HG03039 (cell line): ENCODE measurements at regions not wholly inside any gene's neighbourhood (a gene's known extent, or its start where the extent isn't known, plus 50 kb on each side); places are given as distances from the start of the nearest gene placed in this dataset.

ENCODE experiments used
- ATAC-seq: cut with Tn5 transposase; IDR thresholded peaks from one replicate; pipeline ENCODE4 v1.9.1; 2021; ENCODE audit warnings: mild to moderate bottlenecking, moderate library complexity; ENCODE audit not compliant: unreplicated experiment

DNA sequence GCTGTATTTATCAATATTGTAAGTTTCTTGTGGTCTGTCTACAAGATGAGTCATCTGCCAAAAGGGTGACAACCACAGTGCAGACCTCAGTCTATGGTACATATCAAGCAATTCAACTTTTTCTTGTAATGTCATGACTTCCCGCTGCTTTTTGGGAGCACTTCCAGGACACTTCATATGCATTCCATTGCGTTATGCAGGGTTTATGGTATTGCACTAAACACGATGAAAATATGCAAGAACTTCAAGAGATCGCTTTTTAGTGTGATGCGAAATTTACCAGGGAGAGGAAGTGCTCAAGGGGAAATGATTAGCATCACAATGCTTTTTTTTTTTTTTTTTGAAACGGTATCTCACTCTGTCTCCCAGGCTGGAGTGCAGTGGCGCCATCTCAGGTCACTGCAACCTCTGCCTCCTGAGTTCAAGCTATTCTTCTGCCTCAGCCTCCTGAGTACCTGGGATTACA lies 166.5 kb downstream of the TFAP2A start:
- ATAC-seq, result no peak

DNA sequence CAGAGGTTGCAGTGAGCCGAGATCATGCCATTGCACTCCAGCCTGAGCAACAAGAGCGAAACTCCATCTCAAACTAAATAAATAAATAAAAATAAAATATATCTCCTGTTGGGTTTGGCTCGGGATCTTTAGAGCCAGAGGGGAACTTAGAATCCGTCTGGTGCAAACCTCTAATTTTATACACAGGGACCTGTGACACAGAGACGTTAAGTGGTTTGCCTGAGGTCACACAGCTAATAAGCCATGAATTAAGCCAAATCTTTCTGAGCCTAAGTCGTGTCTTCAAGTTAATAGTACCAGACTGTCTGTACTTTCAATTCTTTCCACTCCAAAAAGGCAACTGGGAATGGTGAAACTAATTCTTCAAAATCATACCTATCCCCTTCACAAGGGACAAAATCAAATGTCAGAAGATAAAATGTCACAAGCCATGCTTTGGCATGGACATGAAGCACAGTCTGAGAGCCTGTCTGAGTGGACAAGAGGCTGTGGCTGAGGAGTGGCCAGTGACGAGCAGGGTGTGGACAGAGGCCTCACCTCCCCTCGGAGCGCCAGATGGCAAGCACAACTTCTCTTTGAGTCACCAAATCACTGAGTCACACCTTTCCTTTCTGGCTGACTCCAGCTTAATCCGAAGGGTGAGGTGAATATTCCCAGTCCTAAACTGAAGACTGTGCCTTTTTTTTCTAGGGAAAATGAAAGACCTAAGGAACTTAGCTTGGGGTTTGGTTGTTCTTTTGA lies 177.4 kb downstream of the TFAP2A start:
- ATAC-seq, result no peak

DNA sequence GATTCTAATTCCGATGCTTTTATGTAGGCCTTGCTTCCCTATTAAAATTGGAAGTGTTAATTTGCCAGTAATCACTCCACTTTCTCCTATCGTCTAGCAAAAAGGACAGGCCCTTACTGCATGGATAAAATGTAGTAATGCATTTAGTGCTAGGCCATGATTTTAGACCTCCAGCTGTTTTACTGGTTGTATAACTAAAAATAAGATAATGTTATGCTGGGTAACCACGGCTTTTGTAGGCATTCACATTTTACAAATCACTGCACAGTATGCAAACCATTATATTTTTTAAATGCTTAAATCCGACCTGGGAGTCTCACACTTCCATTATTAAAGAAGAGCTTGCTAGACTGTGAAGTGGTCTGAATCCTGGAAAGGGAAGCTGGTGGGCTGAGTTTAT lies 179.5 kb downstream of the TFAP2A start:
- no peak for ATAC-seq

DNA sequence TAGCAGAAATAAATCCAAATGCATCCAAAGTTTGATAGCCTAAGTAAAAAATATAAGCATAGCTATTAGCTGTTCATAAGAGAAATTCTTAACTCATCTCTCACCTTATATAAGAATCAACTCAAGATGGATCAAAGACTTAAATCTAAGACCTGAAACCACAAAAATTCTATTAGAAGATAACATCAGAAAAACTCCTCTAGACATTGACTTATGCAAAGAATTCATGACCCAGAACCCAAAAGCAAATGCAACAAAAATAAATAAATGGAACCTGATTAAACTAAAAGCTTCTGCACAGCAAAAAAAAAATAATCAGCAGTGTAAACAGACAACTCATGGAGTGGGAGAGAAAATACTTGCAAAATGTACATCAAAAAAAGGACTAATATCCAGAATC lies 184.3 kb downstream of the TFAP2A start:
- no peak for ATAC-seq

DNA sequence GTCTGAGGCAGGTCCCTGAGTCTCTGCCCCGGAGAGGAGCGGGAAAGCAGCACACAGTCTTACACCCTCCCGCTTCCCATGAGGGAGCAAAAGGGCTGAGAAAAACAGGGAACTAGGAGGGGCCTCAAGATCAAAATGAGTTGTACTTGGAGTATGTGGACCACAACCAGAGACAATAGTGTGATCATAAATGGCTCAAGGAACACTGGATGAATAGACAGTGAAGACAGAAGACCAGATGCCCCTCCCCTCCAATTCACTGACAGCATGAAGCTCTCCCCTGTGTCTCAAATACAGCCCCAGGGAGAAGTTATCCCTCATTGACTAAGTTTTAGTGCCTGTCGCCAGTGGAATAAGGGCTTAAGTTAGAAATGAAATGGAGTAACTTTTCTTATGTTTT lies 191.0 kb downstream of the TFAP2A start:
- ATAC-seq, result no peak

DNA sequence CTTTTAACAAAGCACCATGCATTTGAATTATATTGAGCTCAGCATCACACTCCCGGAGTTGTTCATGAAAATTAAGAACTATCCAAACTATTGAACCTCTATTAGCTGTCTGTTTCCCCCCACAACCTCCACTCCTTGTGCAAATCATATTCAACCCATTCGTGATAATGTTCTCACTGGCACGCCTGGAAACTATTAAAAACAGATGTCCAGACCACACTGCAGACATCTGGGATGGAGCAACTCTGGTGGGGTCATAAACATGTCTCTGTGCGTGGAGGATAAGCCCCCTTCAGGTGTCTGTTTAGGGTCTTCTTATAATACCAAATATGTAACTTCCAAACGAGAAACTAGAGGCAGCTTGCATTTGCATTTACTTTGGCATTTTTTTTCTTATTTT lies 193.7 kb downstream of the TFAP2A start:
- no peak for ATAC-seq

DNA sequence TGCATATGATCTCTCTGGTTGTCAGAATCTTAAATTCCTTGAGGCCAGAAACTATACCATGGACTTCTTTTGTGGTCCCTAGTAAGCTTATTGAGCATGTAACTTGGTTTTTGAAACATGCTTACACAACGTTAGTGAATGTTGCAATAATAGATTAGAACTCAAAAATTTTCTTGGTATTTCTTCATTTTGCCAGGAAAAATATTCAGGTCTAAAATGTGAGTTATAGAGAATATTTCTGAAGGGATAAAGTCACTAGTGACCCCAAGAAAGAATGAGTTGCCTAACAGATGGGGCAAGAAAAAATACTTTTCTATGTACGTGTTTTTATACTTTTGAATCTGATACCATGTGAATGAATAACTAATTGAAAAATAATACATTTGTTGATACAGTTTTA lies 195.4 kb downstream of the TFAP2A start:
- ATAC-seq, result no peak

DNA sequence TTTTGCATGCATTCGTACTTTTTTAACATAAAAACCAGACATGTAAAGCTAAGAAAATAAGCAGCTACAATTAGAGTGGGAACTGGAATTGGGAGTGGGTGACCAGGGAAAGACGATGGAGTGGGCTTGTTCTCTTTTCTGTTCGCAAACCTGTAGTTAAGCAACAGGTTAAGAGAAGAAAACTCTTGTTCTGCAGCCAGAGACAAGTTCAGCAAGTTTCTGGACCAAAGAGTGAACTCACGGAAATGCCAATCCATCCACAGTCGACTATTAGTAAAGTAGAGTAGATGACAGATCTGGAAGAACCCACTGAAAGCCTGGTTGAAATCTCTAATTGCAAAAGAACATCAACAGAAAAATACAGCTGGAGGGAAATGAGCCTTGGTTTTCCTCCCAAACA lies 197.8 kb downstream of the TFAP2A start:
- ATAC-seq, result no peak

DNA sequence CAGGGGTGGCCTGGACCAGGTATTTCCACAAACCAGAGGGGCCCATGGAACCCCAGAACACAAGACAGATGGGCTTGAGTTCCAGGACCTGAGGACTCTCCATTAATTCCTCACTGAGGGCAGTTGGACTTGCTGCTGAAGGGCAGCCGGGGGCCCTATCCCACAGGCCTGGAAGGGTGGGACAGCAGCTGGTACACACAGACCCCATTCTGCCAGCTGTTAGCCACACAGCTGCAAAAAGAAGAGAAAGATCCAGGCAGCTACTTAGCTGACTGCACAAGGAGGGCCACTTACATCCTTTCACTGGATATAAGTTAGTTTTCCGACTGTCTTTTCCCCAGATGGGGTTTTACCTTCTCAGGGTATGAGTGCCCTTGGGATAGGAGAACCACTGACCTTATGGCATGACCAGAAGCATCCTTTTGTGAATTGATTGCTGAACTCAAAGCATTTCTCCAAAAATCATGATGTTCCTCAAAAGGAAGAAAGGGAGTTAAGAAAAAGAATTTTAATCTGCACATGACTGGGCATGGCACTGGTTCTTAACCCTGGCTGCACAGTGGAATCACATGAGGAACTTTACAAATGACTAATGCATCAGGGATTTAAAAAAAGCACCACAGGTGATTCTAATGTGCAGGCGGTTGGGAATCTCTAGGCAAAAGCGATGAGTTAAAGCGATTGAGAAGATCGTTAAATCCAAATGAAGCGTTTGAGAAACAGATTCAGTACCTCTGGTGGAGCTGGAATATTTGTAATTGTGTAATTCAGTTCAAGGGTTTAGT lies 199.4 kb downstream of the TFAP2A start:
- ATAC-seq, result no peak

DNA sequence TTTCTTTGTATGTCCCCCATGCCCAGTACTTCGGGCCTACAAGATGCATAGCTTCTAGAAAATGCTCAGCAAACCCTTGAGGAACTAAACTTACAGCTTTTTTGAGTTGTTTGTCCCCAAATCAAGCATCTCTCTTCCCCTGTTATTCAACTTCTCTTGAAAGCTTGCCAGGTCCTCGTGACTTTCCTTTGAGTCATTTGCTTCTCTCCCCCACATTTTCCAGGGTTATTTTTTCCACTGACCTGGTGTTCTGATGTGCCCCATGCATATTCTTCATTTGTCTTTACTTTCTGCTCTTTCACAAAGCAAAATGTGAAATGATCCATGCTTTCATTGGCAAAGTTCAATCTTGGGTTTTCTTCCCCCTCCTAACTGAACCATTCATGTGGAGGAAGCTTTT lies 204.8 kb downstream of the TFAP2A start:
- ATAC-seq, result no peak

DNA sequence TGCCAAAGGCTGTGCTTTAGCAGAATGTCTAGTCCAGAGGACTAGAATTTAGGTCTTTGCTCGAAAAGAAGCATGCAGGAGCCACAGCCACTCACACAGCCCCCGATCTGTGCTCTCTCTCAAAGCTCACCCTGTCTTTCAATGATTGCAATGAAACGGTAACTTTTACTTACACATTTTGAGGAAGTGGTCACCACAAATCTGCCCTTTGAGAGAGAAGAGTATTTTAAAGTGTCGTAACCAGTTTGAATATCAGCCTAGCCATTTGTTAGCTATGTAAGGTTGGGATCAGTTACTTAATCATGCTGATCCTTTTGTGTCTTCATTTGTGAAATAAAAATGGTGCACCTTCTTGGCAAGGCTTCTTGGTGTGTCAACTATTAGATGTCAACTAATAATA lies 209.0 kb downstream of the TFAP2A start:
- ATAC-seq, result no peak

DNA sequence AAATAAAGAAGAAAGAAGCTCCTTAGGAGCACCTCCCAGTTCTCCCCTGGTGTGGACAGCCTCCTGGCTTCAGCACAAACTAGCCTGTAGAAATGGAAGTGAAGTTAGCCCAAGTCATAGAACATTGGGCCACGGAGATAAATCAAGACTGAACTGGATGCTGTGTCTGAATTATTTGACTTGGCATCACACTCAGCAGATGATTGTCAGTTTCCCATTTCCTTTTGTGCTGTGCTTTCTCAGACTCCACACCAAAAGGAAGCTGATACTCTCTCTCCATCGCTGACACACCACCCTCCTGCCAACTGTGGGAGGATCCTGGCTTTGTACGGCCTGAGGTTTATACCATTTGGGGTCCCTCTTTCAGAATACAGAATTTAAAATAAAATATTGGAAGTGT lies 209.8 kb downstream of the TFAP2A start:
- no peak for ATAC-seq

DNA sequence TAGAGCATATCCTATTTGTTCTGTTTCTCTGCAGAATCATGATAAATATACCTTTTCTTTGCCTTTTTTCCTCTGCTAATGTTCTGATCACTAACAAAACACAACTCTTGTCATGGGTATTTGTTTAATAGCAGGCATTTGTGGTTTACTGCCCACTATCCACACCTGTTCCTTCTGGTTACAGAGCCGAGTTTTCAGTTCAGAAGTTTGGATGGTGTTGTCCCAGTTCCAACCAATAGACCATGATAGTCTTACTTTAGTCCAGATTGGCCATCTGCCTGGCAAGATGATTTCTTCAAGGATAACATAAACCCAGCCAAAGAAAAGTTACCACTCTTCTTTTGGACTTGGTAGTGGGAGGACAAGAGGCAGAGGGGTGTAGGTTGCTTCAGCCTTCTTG lies 211.2 kb downstream of the TFAP2A start:
- no peak for ATAC-seq

DNA sequence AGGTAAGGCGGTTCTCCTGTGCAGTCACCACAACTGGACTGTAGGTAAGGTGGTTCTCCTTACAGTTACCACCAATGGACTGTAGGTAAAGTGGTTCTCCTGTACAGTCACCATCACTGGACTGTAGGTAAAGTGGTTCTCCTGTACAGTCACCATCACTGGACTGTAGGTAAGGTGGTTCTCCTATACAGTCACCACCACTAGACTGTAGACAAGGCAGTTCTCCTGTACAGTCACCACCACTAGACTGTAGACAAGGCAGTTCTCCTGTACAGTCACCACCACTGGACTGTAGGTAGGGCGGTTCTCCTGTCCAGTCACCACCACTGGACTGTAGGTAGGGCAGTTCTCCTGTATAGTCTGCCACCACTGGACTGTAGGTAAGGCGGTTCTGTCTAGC lies 212.3 kb downstream of the TFAP2A start:
- ATAC-seq, result no peak

DNA sequence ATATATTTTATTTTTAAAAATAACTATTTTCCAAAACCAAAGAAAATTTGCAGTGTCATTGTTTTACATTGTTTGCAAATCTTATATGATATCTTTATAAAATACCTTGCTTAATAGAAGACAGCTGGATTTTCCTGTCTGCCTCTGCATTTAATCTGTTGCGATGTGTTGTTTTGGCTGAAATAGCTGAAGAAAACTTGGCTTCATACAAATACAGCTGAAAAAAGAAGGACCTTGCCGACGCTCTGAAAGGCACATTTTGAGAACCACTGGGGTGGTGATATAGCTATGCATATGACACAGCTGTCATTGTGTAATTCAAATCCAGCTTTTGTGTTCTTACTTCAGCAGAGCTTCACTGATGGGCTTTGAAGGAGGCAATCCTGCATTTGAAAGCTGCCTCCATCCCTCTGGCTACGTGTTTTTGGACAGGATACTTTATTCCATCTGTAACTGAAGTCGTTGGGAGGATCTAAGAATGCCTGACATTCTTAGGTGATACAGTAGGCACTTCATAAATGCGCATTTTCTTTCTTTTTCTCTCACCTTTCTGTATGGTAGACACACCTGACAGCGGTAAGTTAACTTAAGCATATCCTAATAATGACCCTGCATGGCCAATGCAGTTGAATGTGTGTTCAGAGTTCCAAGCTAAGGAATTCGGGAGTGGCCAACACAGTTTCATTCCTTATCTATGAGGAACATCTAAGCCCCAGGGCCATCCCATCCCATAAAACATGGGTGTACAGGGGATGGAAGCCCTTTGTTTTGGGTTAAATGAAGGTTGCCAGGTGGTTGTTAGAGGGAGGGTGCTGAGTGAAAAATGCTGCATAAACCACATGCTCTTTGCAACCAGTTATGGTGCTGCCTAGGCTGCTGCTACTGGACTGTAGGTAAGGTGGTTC lies 213.0 kb downstream of the TFAP2A start:
- ATAC-seq, result no peak

DNA sequence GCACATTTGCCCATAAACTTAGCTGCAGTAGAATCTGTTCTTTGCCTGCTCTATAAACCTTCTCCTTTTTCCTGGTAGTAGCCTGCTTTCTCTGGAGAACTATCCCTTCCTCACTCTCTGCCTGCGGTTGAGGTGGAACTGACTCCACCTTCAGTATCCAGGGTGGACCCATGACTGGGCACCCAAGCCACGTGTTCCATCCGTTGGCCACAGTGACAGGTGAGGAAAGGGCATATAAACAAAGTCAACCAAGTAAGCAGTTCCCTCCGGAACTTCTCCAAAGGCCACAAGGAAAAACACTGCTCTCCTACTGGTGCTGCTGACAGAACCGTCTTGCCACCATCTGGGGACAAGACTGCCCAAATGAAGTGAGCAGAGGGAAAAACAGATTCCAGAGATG lies 218.8 kb downstream of the TFAP2A start:
- no peak for ATAC-seq

DNA sequence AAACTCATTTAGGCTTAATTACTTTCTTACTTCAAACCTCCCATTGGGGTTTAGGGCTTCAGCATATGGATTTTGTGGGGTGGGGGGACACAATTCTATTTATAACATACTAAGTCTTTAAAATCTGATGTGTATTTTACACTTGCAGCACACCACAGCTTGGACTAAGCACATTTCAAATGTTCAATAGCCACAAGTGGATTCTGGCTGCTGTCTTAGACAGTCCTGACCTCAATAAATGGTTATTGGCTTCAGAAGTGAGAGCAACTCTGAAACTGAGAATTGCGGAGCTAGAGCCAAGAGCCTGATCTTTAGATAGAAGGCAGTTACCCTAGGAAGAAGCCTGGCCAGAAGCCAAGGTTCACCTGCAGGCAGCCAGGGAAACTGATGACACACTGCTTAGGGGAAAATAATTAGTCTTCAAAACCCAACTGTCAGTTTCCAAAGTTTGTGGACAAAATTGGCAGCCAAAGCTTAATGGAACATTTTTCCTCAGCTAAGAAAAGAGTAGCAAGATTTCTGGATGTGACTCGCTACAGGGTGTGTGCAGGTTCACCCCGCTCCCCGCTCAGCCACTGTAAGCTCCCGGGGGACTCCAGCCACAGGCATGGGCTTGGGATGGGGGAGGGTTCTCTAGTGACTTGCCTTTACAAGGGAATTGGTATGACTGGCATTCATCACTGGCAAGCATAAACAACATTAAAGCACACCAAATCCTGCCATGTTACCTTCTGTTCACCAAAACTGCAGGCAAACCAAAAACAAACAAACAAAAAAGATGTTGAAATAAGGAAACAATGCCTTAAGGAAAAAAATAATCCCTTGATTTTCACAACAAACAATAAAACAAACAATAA lies 219.8 kb downstream of the TFAP2A start:
- ATAC-seq, result no peak

DNA sequence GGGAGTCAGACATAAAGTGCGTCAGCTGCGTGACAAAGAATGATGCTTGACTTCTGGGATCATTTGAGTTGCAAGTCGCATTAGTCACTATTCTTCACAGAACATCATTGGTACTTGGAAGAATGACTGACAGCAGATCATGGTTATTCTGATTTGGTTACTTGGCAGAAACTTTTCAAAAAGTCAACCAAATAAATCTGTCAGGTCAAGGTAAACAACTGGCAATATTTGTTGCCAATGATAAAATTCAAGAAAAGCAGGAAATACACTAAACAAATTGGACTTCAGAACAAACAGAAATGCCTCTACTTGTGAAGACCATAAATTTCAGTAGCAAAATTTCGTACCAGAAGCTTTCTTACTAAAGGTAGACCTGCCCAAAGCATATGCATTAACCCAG lies 221.6 kb downstream of the TFAP2A start:
- ATAC-seq, result no peak

DNA sequence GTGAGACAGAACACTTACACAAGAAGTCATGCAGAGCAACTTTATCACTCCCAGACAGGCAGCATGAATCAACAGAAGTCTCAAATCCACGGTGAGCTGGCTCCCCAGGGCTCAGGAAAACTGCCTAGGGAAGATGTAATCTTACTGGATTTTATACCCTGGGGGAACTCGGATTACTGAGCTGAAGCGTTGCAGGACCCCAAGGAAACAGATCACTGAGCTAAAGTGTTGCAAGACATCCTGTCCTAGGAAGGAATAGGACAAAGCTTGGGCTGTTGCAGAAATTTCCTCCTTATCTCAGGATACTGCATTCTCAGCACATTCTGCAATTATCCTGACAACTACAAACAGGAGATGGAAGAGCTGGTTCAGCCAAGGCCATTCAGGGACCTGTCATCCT lies 224.8 kb downstream of the TFAP2A start:
- no peak for ATAC-seq

DNA sequence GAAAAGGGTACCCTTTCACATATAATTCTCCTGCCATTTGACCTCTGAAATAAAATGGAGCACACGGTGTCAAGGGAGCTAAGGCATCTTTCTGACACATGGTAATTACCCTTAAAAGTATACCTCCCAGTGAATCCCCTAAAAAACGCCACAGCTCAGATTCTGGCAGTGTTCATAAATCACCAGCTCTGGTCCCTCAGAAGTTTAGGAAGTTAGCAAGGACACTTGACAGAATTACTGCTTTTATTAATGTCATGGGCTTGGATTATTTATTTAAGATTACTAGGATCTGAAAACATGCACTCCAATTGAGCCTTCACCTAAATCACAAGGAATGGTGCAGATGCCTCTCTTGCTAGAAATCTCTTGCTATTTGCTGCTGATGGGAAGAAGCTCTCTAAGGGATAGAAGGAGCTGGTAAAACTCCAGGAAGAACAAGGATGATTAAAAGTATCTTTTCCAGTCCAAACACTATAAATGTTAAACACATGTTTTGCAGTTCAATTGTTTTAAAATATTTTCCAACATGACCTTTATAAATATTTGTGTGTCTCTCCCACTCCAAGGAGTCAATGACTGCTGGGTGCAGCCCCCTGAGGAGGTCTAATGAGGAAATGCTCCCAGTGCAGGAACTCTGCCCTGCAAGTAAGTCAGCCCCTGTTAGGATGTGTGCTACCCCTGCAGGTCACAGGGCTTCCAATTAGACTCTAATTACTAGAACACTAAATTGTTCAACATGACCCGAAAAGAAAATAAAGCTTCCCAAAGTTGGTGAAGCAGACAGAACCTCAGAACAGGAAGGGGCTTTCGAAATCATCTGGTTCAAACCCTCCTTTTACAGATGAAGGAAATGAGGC lies 230.3 kb downstream of the TFAP2A start:
- ATAC-seq, result no peak
